Esophagus mucosa (tissue), 1 donor: ENCODE measurements at regions not wholly inside any gene's neighbourhood (a gene's known extent, or its start where the extent isn't known, plus 50 kb on each side); places are given as distances from the start of the nearest gene placed in this dataset.

ENCODE experiments used
- ATAC-seq: fragments of 200-7000 bp; cut with Tn5 transposase; one replicate; pipeline ENCODE4 v1.9.1; 2020
- donor health status: DM: yes; HTN: yes; CAD: no.

GRCh38 chr2:144578099-144578498 is 58.2 kb upstream of the ZEB2 start:
- no peak for ATAC-seq

GRCh38 chr2:144572977-144573376 is 53.1 kb upstream of the ZEB2 start:
- no peak for ATAC-seq

GRCh38 chr2:144571770-144572169 is 51.9 kb upstream of the ZEB2 start:
- no peak for ATAC-seq

- ATAC-seq: no peak
Measured at GRCh38 chr2:144570566-144570965, 50.6 kb upstream of the ZEB2 start.
